ENCODE measurements at regions not wholly inside any gene's neighbourhood (a gene's known extent, or its start where the extent isn't known, plus 50 kb on each side); places are given as distances from the start of the nearest gene placed in this dataset.

- TF ChIP-seq, protein P1, sequence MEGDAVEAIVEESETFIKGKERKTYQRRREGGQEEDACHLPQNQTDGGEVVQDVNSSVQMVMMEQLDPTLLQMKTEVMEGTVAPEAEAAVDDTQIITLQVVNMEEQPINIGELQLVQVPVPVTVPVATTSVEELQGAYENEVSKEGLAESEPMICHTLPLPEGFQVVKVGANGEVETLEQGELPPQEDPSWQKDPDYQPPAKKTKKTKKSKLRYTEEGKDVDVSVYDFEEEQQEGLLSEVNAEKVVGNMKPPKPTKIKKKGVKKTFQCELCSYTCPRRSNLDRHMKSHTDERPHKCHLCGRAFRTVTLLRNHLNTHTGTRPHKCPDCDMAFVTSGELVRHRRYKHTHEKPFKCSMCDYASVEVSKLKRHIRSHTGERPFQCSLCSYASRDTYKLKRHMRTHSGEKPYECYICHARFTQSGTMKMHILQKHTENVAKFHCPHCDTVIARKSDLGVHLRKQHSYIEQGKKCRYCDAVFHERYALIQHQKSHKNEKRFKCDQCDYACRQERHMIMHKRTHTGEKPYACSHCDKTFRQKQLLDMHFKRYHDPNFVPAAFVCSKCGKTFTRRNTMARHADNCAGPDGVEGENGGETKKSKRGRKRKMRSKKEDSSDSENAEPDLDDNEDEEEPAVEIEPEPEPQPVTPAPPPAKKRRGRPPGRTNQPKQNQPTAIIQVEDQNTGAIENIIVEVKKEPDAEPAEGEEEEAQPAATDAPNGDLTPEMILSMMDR (IDR thresholded peaks at IDR 0.05; ENCODE audit: insufficient read depth, low read depth, low read length), result no peak
- no peak for TF ChIP-seq EZH2 (IDR thresholded peaks at IDR 0.05; ENCODE audit: insufficient read depth, low read length)
Observed at GRCh38 chr1:57578680-57579079, 154.8 kb upstream of the DAB1 start.

Data from astrocyte (in vitro differentiated cells and primary cell).